HUES64 (cell line): ENCODE measurements at regions not wholly inside any gene's neighbourhood (a gene's known extent, or its start where the extent isn't known, plus 50 kb on each side); places are given as distances from the start of the nearest gene placed in this dataset.

Source experiments
- H3K27ac ChIP-seq: 2 replicates; pipeline ENCODE4 v1.7.0; 2013; ENCODE audit warnings: low read depth, low read length, inconsistent platforms
- H3K27me3 ChIP-seq: 2 replicates; pipeline ENCODE4 v1.6.1; 2013; ENCODE audit warnings: mild to moderate bottlenecking, low read length; ENCODE audit not compliant: insufficient read depth
- H3K36me3 ChIP-seq: 2 replicates; pipeline ENCODE4 v1.6.1; 2013; ENCODE audit warnings: mild to moderate bottlenecking, low read length; ENCODE audit not compliant: insufficient read depth
- H3K4me1 ChIP-seq: 2 replicates; pipeline ENCODE4 v1.6.1; 2013; ENCODE audit warnings: mild to moderate bottlenecking, low read length, moderate library complexity; ENCODE audit not compliant: insufficient read depth
- H3K4me3 ChIP-seq: 2 replicates; pipeline ENCODE4 v1.5.1; 2013; ENCODE audit warnings: mild to moderate bottlenecking, low read length, moderate library complexity
- H3K9ac ChIP-seq: 2 replicates; pipeline ENCODE4 v1.6.1; 2013; ENCODE audit warnings: mild to moderate bottlenecking, low read depth, low read length
- H3K9me3 ChIP-seq: 2 replicates; pipeline ENCODE4 v1.6.1; 2013; ENCODE audit warnings: low read depth, low read length; ENCODE audit not compliant: insufficient read depth
- WGBS: fragments of 150-250, 120-280 bp; methylation state at CpG from one replicate; pipeline ENCODE4 v1.1.7; 2013; ENCODE audit warnings: missing lambda C conversion rate; 5-methylcytosine and 5-hydroxymethylcytosine counted together

DNA sequence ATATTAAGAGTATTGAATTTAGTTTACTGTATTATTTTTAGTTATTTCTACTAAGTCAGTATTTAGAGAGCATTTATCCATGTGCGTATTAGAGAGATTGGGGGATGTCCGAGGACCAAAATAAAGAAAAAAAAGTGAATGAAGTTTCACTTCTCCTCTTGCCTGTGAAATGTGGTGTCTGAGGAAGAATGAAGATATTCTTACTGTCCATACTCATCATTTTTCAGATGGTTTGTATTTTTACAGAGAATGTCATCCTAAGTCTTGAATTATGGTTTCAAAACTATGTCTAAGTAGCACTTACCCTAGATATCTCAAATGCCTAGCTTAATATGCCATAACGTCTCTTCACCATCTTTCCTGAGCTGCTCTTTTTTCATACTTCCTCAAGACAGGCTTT, 854.3 kb downstream of the C4orf33 start:
- 89% methylated on average over 3 of the region's 3 CpGs for WGBS
- H3K4me1 ChIP-seq = no peaks in the 10 kb centered on the region
- H3K9ac ChIP-seq = no peak overlapping the region
- H3K27me3 ChIP-seq = no peaks in the 10 kb centered on the region
- H3K27ac ChIP-seq = no peak overlapping the region
- no peaks in the 10 kb centered on the region for H3K9me3 ChIP-seq
- no peak overlapping the region for H3K4me3 ChIP-seq
- no peaks in the 10 kb centered on the region for H3K36me3 ChIP-seq

DNA sequence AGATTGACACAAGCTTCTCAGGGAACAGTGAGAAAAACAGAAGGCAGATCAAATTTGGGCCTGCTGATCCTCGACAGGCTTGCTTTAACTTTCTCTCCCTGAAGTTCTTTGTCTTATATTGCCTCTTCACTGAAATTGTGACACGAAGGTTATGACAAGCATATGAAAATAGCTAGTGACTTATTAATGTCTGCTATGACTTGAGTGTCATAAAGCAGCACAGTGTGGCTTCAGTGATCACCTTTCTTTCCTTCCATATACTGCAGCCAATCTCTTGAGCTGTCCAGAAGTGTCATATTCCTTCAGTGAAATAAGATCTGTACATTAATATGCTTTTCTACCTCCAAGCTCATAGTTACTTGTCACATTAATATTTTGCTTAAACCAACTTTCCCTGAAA, 870.2 kb downstream of the C4orf33 start:
- WGBS = 90% methylated on average over 2 of the region's 2 CpGs
- Histone ChIP-seq H3K4me1 (no peaks in the 10 kb centered on the region), H3K27ac (no peak overlapping the region), H3K9ac (no peak overlapping the region), H3K9me3 (peaks cover 4% of the 10 kb centered on the region; the same call in 1 of the 2 replicates), H3K36me3 (no peaks in the 10 kb centered on the region), H3K4me3 (no peak overlapping the region), H3K27me3 (no peaks in the 10 kb centered on the region)

DNA sequence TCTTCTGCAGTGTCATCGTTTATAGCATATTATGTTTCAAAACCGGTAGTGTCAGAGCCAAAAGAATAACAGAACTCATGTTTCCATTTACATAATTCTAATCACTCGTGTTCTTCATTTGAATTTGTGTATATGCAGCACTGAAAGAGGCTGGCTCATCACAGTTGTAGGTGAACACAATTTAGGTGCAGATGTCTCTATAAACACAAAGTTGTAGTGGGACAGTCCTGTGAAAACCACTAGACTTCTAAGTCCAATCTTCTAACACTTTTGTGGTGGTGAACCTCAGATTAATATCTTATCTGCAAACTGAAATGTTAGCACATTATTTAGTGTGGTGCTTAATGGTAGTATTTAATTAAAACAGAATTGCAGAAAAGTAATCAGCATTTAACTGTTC, 872.4 kb downstream of the C4orf33 start:
- no peak overlapping the region for H3K27ac ChIP-seq
- H3K4me3 ChIP-seq = no peak overlapping the region
- 90% methylated on average over 3 of the region's 3 CpGs for WGBS
- H3K9ac ChIP-seq = no peak overlapping the region
- H3K27me3 ChIP-seq = no peaks in the 10 kb centered on the region
- H3K9me3 ChIP-seq = no peaks in the 10 kb centered on the region
- no peaks in the 10 kb centered on the region for H3K4me1 ChIP-seq
- H3K36me3 ChIP-seq = no peaks in the 10 kb centered on the region

DNA sequence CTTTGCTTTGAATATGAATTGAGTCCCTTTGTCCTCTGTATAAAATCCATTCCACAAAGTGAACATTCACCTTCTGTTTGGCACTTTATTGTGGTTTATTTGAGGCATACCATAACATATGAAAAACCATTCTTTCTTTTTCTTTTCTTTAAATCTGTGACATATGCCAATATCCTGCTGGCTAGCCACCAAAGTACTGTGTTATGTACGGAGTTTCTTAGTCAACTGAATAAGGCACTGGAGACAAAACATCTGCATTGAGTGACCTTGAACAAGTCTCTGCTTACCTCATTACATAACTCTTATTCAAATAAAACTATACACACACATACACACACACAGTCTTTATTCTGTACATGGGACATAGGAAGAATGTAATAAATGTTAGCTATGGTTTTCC, 872.8 kb downstream of the C4orf33 start:
- no peak overlapping the region for H3K4me3 ChIP-seq

DNA sequence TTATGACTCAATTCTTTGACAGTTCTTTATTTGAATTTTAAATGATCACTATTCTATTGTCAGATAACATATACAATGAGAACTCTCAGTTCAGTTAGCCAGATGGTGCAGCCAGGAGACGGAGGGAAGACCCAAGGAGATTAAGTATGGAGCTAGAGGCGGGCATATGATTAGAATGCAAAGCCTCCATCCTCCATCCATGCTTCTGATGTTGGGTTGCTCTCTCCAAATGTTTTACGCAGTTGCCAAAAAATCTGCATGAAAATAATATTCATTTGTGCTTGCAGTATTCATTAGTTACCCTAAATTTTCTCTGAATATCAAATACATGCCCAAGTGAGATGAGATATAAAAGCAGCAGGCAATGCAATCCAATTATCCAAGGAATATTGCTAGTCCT, 874.8 kb downstream of the C4orf33 start:
- no peak overlapping the region for H3K4me3 ChIP-seq
- WGBS = 89% methylated on average over 3 of the region's 3 CpGs
- no peak overlapping the region for H3K27ac ChIP-seq
- H3K36me3 ChIP-seq = no peaks in the 10 kb centered on the region
- no peaks in the 10 kb centered on the region for H3K9me3 ChIP-seq
- no peaks in the 10 kb centered on the region for H3K27me3 ChIP-seq
- no peaks in the 10 kb centered on the region for H3K4me1 ChIP-seq
- no peak overlapping the region for H3K9ac ChIP-seq

More for the DNA sequence above, 872.8 kb downstream of the C4orf33 start:
- no peaks in the 10 kb centered on the region for H3K9me3 ChIP-seq
- 91% methylated on average over 1 of the region's 1 CpG for WGBS
- no peaks in the 10 kb centered on the region for H3K36me3 ChIP-seq
- H3K4me1 ChIP-seq = no peaks in the 10 kb centered on the region
- no peak overlapping the region for H3K27ac ChIP-seq
- no peak overlapping the region for H3K9ac ChIP-seq
- H3K27me3 ChIP-seq = no peaks in the 10 kb centered on the region

DNA sequence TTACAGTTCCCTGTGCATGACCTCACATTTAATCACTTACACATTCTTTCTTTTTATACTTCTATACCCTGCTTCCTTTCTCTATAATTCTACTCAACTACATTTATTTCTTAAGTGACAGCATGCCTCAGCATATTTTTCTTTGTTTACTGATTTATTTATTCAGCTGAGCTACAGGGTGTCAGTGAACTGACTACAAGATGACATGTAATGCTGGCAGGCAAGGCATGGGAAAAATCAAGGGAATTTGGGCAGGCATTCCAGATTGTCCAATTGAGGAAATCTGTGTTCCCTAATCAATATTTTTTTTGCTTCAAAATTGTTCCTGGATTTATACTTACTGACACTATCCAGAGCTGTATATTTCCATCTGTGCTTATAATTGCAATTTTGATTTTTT, 875.5 kb downstream of the C4orf33 start:
- H3K27ac ChIP-seq = no peak overlapping the region
- H3K27me3 ChIP-seq = no peaks in the 10 kb centered on the region
- no peaks in the 10 kb centered on the region for H3K36me3 ChIP-seq
- no peak overlapping the region for H3K4me3 ChIP-seq
- no peaks in the 10 kb centered on the region for H3K4me1 ChIP-seq
- no peaks in the 10 kb centered on the region for H3K9me3 ChIP-seq
- H3K9ac ChIP-seq = no peak overlapping the region

DNA sequence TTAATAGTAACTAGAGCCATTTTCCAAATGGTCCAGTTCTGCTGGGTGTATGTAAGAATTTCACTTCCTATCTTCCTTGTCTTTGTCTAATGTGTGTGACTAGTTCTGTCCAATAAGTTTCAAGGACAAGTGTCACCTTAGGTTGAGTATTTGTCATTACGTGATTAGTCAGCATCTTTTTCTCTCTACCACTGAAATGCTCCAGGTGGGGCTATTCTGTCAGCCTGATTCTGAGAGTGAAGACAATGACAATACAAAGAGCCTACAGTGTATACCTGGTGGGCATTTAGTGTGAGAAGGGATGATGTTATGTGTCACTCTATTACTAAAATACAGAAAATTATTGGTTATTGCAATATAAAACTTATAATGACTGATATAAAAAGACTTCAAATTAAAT, 876.3 kb downstream of the C4orf33 start:
- Histone ChIP-seq H3K9me3 (no peaks in the 10 kb centered on the region), H3K4me3 (no peak overlapping the region), H3K36me3 (no peaks in the 10 kb centered on the region), H3K9ac (no peak overlapping the region), H3K4me1 (no peaks in the 10 kb centered on the region), H3K27me3 (no peaks in the 10 kb centered on the region), H3K27ac (no peak overlapping the region)
- 100% methylated on average over 1 of the region's 1 CpG for WGBS

DNA sequence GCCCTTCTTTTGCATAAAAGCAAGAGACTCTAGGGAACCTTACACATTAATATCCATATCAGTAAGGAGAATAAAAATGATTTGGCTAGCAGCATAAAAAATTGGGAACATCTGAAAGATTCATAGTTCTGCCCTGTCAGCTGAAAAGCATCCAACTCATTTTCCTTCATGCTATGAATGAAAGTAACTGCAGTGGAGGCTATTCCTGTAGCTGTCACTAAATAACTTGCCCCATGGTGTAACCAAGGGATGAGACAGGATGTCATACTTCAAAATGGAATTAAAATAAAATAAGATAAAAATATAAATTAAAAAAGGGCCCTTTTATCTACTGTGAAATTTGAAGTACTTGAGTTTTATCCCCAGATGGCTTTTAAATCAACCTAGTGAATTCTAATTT, 878.8 kb downstream of the C4orf33 start:
- no peaks in the 10 kb centered on the region for H3K9me3 ChIP-seq
- no peak overlapping the region for H3K4me3 ChIP-seq
- H3K27ac ChIP-seq = no peak overlapping the region
- H3K27me3 ChIP-seq = no peaks in the 10 kb centered on the region
- H3K4me1 ChIP-seq = no peaks in the 10 kb centered on the region
- no peak overlapping the region for H3K9ac ChIP-seq
- H3K36me3 ChIP-seq = no peaks in the 10 kb centered on the region

DNA sequence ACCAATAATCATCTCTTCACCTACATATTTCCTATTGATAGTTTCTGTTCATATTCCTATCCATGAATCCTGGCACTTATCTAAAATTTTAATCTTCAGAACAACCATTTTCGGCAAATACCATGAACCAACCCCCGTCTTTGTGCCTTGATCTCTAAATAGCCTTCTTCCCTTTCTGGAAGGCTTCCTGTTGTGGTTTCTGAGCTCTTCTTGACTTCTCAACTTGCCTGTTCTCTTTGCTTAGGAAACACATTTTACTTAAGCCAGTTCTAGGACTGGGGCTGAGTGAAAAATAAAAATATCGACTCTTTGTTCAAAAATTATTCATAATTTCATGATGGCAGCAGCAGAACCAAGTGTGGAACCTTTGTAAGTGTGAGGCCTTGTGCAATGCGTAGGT, 882.4 kb downstream of the C4orf33 start:
- no peak overlapping the region for H3K27ac ChIP-seq
- 95% methylated on average over 4 of the region's 4 CpGs for WGBS
- no peaks in the 10 kb centered on the region for H3K36me3 ChIP-seq

DNA sequence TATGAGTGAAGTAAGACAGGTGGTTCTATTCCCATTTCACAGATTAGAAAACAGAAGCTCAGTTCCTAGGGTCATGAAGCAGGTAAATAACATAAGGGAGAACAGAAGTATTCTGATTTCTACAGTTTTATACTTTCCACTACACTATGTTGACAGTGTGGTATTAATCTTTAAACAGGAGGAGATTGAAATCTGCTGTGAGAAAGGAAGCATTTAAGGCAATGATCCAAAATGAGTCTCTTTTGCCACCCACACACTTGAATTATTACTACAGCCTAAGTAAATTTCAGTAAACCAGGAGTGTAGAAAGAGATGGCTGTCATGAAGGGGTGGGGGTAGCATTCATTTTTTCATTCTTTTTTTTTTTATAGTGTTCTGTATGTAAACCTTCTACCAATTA, 893.0 kb downstream of the C4orf33 start:
- Histone ChIP-seq H3K36me3 (no peaks in the 10 kb centered on the region), H3K27ac (no peak overlapping the region), H3K27me3 (no peaks in the 10 kb centered on the region)

More for the DNA sequence above, 882.4 kb downstream of the C4orf33 start:
- Histone ChIP-seq H3K4me3 (no peak overlapping the region), H3K9me3 (no peaks in the 10 kb centered on the region), H3K4me1 (no peaks in the 10 kb centered on the region), H3K27me3 (no peaks in the 10 kb centered on the region), H3K9ac (no peak overlapping the region)

DNA sequence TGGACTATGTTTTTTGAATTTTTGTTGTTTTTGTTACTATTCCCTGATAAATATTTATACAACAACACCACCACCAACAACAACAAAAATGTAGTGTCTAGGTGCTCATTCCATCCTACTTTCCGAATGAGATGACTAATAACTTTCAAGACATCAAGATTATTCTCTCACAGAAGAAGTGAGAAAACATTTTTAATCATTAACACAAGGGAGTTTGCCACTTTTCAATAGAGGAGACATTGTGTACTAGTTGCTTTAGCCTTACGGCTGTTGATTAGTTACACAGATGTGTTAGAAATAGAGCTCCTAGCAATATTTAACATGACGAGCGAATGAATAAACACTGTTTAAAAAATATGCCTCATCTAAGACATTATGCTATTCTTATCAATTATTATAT, 898.8 kb downstream of the C4orf33 start:
- H3K4me3 ChIP-seq = no peak overlapping the region
- 88% methylated on average over 2 of the region's 4 CpGs for whole genome bisulfite sequencing
- H3K27me3 ChIP-seq = no peaks in the 10 kb centered on the region
- no peaks in the 10 kb centered on the region; the same call in 1 of the 2 replicates for H3K4me1 ChIP-seq
- no peaks in the 10 kb centered on the region for H3K9me3 ChIP-seq
- no peak overlapping the region for H3K9ac ChIP-seq
- no peaks in the 10 kb centered on the region for H3K36me3 ChIP-seq
- no peak overlapping the region for H3K27ac ChIP-seq

More for the DNA sequence above, 893.0 kb downstream of the C4orf33 start:
- no peak overlapping the region for H3K4me3 ChIP-seq
- no peaks in the 10 kb centered on the region for H3K9me3 ChIP-seq
- H3K4me1 ChIP-seq = no peaks in the 10 kb centered on the region; the same call in 1 of the 2 replicates
- no peak overlapping the region for H3K9ac ChIP-seq

DNA sequence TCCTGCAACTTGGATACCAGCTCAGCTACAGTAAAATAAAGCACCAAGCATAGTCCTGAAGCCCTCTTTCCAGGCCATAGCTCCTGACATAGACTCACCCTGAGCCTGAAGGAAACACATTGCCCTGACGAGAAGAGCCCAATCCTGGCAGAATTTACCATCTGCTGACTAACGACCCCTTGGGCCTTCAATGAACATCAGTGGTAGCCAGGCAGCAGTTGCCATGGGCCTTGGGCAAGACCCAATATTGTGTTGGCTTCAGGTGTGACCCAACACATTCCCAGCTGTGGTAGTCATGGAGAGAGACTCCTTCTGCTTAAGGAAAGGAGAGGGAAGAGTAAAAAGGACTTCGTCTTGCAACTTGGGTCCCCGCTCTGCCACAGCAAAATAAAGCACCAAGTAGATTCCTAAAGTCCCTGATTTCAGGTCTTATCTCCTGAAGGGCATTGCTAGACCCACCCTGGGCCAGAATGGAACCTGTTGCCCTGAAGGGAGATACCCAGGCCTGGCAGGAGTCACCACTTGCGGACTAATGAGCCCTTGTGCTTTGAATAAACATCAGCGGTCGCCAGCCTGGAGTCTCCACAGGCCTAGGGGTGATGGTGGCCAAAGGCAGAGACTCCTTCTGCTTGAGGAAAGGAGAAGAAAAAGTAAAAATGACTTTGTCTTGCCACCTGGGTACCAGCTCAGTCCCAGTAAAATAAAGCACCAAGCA, 902.6 kb downstream of the C4orf33 start:
- no peak overlapping the region for H3K27ac ChIP-seq
- no peak overlapping the region for H3K9ac ChIP-seq
- no peaks in the 10 kb centered on the region for H3K36me3 ChIP-seq
- H3K9me3 ChIP-seq = no peaks in the 10 kb centered on the region
- no peaks in the 10 kb centered on the region for H3K4me1 ChIP-seq
- 96% methylated on average over 7 of the region's 7 CpGs for WGBS
- H3K27me3 ChIP-seq = no peaks in the 10 kb centered on the region
- no peak overlapping the region for H3K4me3 ChIP-seq
